Neural progenitor cell (in vitro differentiated cells): ENCODE measurements at regions not wholly inside any gene's neighbourhood (a gene's known extent, or its start where the extent isn't known, plus 50 kb on each side); places are given as distances from the start of the nearest gene placed in this dataset.
A peak's percentile ranks its signal among the peaks of the same experiment; 100 is the strongest.

Experiments
- DNase-seq: peaks from one replicate; pipeline ENCODE4 v3.0.0-alpha.2; 2016; ENCODE audit warnings: low spot score
- H2AFZ ChIP-seq: fragments of 200-600 bp; sonication (generic); replicated peaks from 2 replicates; pipeline ENCODE4 v1.6.1; 2016; ENCODE audit warnings: antibody characterized with exemption
- H3F3A ChIP-seq: fragments of 200-600 bp; sonication (generic); 2 replicates; pipeline ENCODE4 v1.6.1; 2016; ENCODE audit warnings: antibody characterized with exemption, low read depth
- H3K27ac ChIP-seq: fragments of 200-600 bp; sonication (generic); 2 replicates; pipeline ENCODE4 v1.5.1; 2016; ENCODE audit warnings: mild to moderate bottlenecking
- H3K27me3 ChIP-seq: fragments of 200-600 bp; sonication (generic); 2 replicates; pipeline ENCODE4 v1.6.1; 2016; ENCODE audit warnings: mild to moderate bottlenecking, moderate library complexity
- H3K36me3 ChIP-seq: fragments of 200-600 bp; sonication (generic); 2 replicates; pipeline ENCODE4 v1.5.1; 2016
- H3K4me1 ChIP-seq: fragments of 200-600 bp; sonication (generic); 2 replicates; pipeline ENCODE4 v1.6.1; 2016; ENCODE audit warnings: mixed run types
- H3K4me2 ChIP-seq: fragments of 200-600 bp; sonication (generic); 2 replicates; pipeline ENCODE4 v1.6.1; 2016
- H3K4me3 ChIP-seq: fragments of 200-600 bp; sonication (generic); 2 replicates; pipeline ENCODE4 v1.5.1; 2016
- H3K79me2 ChIP-seq: fragments of 200-600 bp; sonication (generic); 2 replicates; pipeline ENCODE4 v1.6.1; 2016; ENCODE audit warnings: low read depth
- H3K9ac ChIP-seq: fragments of 200-600 bp; sonication (generic); 2 replicates; pipeline ENCODE4 v1.6.1; 2016
- H3K9me3 ChIP-seq: fragments of 200-600 bp; sonication (generic); 2 replicates; pipeline ENCODE4 v1.5.1; 2016; ENCODE audit warnings: low read depth
- H4K20me1 ChIP-seq: fragments of 200-600 bp; sonication (generic); 2 replicates; pipeline ENCODE4 v1.6.1; 2016; ENCODE audit warnings: low read depth
- H3K27ac Mint-ChIP-seq: 3 replicates; pipeline ENCODE4 v1.8.0; 2021; ENCODE audit warnings: mixed read lengths
- H3K27me3 Mint-ChIP-seq: 2 replicates; pipeline ENCODE4 v1.8.0; 2022; ENCODE audit warnings: low read depth, mild to moderate bottlenecking, inconsistent platforms, moderate library complexity, mixed read lengths; ENCODE audit not compliant: insufficient read depth
- H3K36me3 Mint-ChIP-seq: 3 replicates; pipeline ENCODE4 v1.8.0; 2021; ENCODE audit warnings: mixed read lengths
- H3K4me1 Mint-ChIP-seq: 3 replicates; pipeline ENCODE4 v1.8.0; 2021; ENCODE audit warnings: mixed read lengths
- H3K4me3 Mint-ChIP-seq: 3 replicates; pipeline ENCODE4 v1.8.0; 2021; ENCODE audit warnings: mild to moderate bottlenecking, moderate library complexity, mixed read lengths
- H3K9me3 Mint-ChIP-seq: 3 replicates; pipeline ENCODE4 v1.8.0; 2020; ENCODE audit warnings: mixed read lengths
- CTCF ChIP-seq: fragments of 200-600 bp; sonication (generic); IDR thresholded peaks from 2 replicates; pipeline ENCODE4 v1.5.1; 2017; ENCODE audit warnings: antibody characterized with exemption, mild to moderate bottlenecking
- EZH2 ChIP-seq: fragments of 200-600 bp; sonication (generic); IDR thresholded peaks from 2 replicates; pipeline ENCODE4 v1.6.1; 2017; ENCODE audit warnings: antibody characterized with exemption, mild to moderate bottlenecking, moderate library complexity
- EZH2phosphoT487 ChIP-seq: fragments of 200-600 bp; sonication (generic); IDR thresholded peaks from 2 replicates; pipeline ENCODE4 v1.6.1; 2017; ENCODE audit warnings: antibody characterized with exemption

- H3K36me3 ChIP-seq = no peaks in the 10 kb centered on the region
- no peak overlapping the region for H3K9ac ChIP-seq
- no peaks in the 10 kb centered on the region for H4K20me1 ChIP-seq
- peaks cover 6% of the 10 kb centered on the region for H3F3A ChIP-seq
- Mint-ChIP-seq H3K4me1 (peaks cover 2% of the 10 kb centered on the region), H3K36me3 (no peaks in the 10 kb centered on the region), H3K27ac (no peak overlapping the region), H3K4me3 (no peak overlapping the region), H3K27me3 (no peaks in the 10 kb centered on the region), H3K9me3 (no peaks in the 10 kb centered on the region)
- peaks cover 13% of the 10 kb centered on the region for H3K4me1 ChIP-seq
- no peak overlapping the region for H3K4me3 ChIP-seq
- no peaks in the 10 kb centered on the region for H3K79me2 ChIP-seq
- peaks cover 14% of the 10 kb centered on the region for H3K27me3 ChIP-seq
- H3K27ac ChIP-seq = no peak overlapping the region
- no peak overlapping the region for H2AFZ ChIP-seq
- DNase-seq = no peak
- TF ChIP-seq CTCF = no peak
- no peak for TF ChIP-seq EZH2phosphoT487
- no peak for TF ChIP-seq EZH2
- no peak overlapping the region for H3K4me2 ChIP-seq
- H3K9me3 ChIP-seq = no peaks in the 10 kb centered on the region
Measured at GRCh38 chr1:230012093-230012393, 55.0 kb upstream of the GALNT2 start.

GRCh38 chr1:230012741-230013140 lies 54.3 kb upstream of the GALNT2 start:
- Mint-ChIP-seq H3K4me3 (no peak overlapping the region), H3K27me3 (no peaks in the 10 kb centered on the region), H3K27ac (no peak overlapping the region), H3K36me3 (no peaks in the 10 kb centered on the region), H3K4me1 (peaks cover 2% of the 10 kb centered on the region), H3K9me3 (no peaks in the 10 kb centered on the region)
- no peak overlapping the region for H3K9ac ChIP-seq
- H2AFZ ChIP-seq = no peak overlapping the region
- no peaks in the 10 kb centered on the region for H3K9me3 ChIP-seq
- no peak for DNase-seq
- peaks cover 11% of the 10 kb centered on the region for H3F3A ChIP-seq
- H3K27ac ChIP-seq = no peak overlapping the region
- H4K20me1 ChIP-seq = no peaks in the 10 kb centered on the region
- H3K4me1 ChIP-seq = peaks cover 13% of the 10 kb centered on the region
- H3K27me3 ChIP-seq = peaks cover 14% of the 10 kb centered on the region
- H3K4me3 ChIP-seq = no peak overlapping the region
- TF ChIP-seq EZH2 (no peak), EZH2phosphoT487 (no peak), CTCF (no peak)
- H3K79me2 ChIP-seq = no peaks in the 10 kb centered on the region
- H3K4me2 ChIP-seq = no peak overlapping the region
- H3K36me3 ChIP-seq = no peaks in the 10 kb centered on the region

- Histone ChIP-seq H3K4me3 (no peak overlapping the region), H3K4me1 (peaks cover 20% of the 10 kb centered on the region), H3K27me3 (peaks cover 41% of the 10 kb centered on the region), H2AFZ (no peak overlapping the region), H4K20me1 (no peaks in the 10 kb centered on the region), H3K9ac (no peak overlapping the region), H3K27ac (no peak overlapping the region), H3K9me3 (no peaks in the 10 kb centered on the region), H3K4me2 (no peak overlapping the region), H3K79me2 (no peaks in the 10 kb centered on the region), H3K36me3 (no peaks in the 10 kb centered on the region), H3F3A (peaks cover 20% of the 10 kb centered on the region)
- TF ChIP-seq EZH2 (no peak), CTCF (no peak), EZH2phosphoT487 (no peak)
- Mint-ChIP-seq H3K4me3 (no peak overlapping the region), H3K9me3 (no peaks in the 10 kb centered on the region), H3K27me3 (peaks cover 3% of the 10 kb centered on the region), H3K36me3 (no peaks in the 10 kb centered on the region), H3K27ac (peak overlapping the region; percentile 40), H3K4me1 (peaks cover 8% of the 10 kb centered on the region)
- no peak for DNase-seq
Measured at GRCh38 chr1:230016159-230016558, 50.9 kb upstream of the GALNT2 start.
